HepG2 (cell line): ENCODE measurements at regions not wholly inside any gene's neighbourhood (a gene's known extent, or its start where the extent isn't known, plus 50 kb on each side); places are given as distances from the start of the nearest gene placed in this dataset.

ENCODE experiments used
- BHLHE40 ChIP-seq: IDR thresholded peaks from 2 replicates; pipeline ENCODE4 v1.6.1; 2011; ENCODE audit warnings: low read length, improper control_type of control experiment
- FOXA1 ChIP-seq, 2 experiments: fragments of 450-650 bp in 1 of 2; sonication (generic) in 1 of 2; formaldehyde crosslinking in 1 of 2; IDR thresholded peaks; 2 replicates each; pipeline versions ENCODE4 v1.4.0 to v1.6.1; 2016 to 2020; ENCODE audit warnings: missing genetic modification reagents in 1 of 2
- FOXC1 ChIP-seq: sonication (generic); formaldehyde crosslinking; IDR thresholded peaks from 2 replicates; pipeline ENCODE4 v1.8.0; 2022; ENCODE audit warnings: mild to moderate bottlenecking, missing genetic modification reagents, borderline replicate concordance
- NCOA5 ChIP-seq: sonication (generic); formaldehyde crosslinking; IDR thresholded peaks from 2 replicates; pipeline ENCODE4 v1.4.0; 2020; ENCODE audit warnings: missing genetic modification reagents
- NFIC ChIP-seq: IDR thresholded peaks from 2 replicates; pipeline ENCODE4 v1.6.1; 2012; ENCODE audit warnings: mild to moderate bottlenecking, low read length, inconsistent platforms
- POLR2A ChIP-seq, 2 experiments: IDR thresholded peaks; 2 replicates each; pipeline ENCODE4 v1.6.1; 2011; ENCODE audit warnings: low read depth in 2 of 2, low read length in 2 of 2, mild to moderate bottlenecking in 1 of 2, moderate library complexity in 1 of 2; ENCODE audit not compliant: insufficient read depth in 1 of 2
- SMC3 ChIP-seq: IDR thresholded peaks from 2 replicates; pipeline ENCODE4 v1.6.1; 2011; ENCODE audit warnings: low read length, improper control_type of control experiment
- ZNF136 ChIP-seq: sonication (generic); formaldehyde crosslinking; IDR thresholded peaks from 2 replicates; pipeline ENCODE4 v1.8.1; 2022; ENCODE audit warnings: low read depth, mild to moderate bottlenecking, moderate library complexity, missing genetic modification reagents
- ZNF577 ChIP-seq: sonication (generic); formaldehyde crosslinking; IDR thresholded peaks from 2 replicates; pipeline ENCODE4 v1.4.0; 2020; ENCODE audit warnings: mild to moderate bottlenecking, low read depth, missing genetic modification reagents, borderline replicate concordance
- TF ChIP-seq, protein P1 (sequence below): sonication (generic); formaldehyde crosslinking; IDR thresholded peaks from 2 replicates; pipeline ENCODE4 v1.5.0; 2020; ENCODE audit warnings: mild to moderate bottlenecking, missing genetic modification reagents, moderate library complexity
- TF ChIP-seq, protein P2 (sequence below): sonication (generic); formaldehyde crosslinking; conservative IDR thresholded peaks from 2 replicates; pipeline ENCODE4 v1.8.0; 2022; ENCODE audit warnings: low read depth, missing genetic modification reagents
- TF ChIP-seq, protein P3 (sequence below): sonication (generic); formaldehyde crosslinking; conservative IDR thresholded peaks from 2 replicates; pipeline ENCODE4 v1.4.0; 2020; ENCODE audit warnings: missing genetic modification reagents
- TF ChIP-seq, protein P4 (sequence below): sonication (generic); formaldehyde crosslinking; IDR thresholded peaks from 2 replicates; pipeline ENCODE4 v1.8.0; 2022; ENCODE audit warnings: mild to moderate bottlenecking, missing genetic modification reagents, borderline replicate concordance

DNA sequence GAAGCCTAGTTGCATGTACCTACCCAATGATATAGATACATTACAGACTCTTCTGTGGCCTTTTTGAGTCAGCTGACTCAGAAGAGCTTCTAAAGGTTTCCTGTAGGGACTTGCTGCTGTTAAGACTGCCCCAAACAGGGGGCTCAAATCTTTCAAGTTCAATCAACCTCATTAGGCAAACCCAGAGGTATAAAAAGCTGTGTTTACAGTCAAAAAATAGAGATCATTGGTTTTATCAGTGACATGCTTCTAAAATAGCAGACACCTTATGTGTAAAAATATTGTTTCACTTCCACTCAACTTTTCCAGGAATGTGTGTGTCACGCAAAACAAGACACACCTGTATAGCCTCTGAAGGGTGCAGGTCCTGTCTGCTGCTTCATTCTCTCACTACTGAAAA, 624.3 kb upstream of the FANCL start:
- no peak for TF ChIP-seq NCOA5
- TF ChIP-seq, protein P1, sequence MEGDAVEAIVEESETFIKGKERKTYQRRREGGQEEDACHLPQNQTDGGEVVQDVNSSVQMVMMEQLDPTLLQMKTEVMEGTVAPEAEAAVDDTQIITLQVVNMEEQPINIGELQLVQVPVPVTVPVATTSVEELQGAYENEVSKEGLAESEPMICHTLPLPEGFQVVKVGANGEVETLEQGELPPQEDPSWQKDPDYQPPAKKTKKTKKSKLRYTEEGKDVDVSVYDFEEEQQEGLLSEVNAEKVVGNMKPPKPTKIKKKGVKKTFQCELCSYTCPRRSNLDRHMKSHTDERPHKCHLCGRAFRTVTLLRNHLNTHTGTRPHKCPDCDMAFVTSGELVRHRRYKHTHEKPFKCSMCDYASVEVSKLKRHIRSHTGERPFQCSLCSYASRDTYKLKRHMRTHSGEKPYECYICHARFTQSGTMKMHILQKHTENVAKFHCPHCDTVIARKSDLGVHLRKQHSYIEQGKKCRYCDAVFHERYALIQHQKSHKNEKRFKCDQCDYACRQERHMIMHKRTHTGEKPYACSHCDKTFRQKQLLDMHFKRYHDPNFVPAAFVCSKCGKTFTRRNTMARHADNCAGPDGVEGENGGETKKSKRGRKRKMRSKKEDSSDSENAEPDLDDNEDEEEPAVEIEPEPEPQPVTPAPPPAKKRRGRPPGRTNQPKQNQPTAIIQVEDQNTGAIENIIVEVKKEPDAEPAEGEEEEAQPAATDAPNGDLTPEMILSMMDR (CRISPR knock-in tag) = no peak
- TF ChIP-seq, protein P2, sequence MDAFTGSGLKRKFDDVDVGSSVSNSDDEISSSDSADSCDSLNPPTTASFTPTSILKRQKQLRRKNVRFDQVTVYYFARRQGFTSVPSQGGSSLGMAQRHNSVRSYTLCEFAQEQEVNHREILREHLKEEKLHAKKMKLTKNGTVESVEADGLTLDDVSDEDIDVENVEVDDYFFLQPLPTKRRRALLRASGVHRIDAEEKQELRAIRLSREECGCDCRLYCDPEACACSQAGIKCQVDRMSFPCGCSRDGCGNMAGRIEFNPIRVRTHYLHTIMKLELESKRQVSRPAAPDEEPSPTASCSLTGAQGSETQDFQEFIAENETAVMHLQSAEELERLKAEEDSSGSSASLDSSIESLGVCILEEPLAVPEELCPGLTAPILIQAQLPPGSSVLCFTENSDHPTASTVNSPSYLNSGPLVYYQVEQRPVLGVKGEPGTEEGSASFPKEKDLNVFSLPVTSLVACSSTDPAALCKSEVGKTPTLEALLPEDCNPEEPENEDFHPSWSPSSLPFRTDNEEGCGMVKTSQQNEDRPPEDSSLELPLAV (CRISPR knock-in tag) = no peak
- TF ChIP-seq ZNF136 (CRISPR knock-in tag) = no peak
- TF ChIP-seq, protein P3, sequence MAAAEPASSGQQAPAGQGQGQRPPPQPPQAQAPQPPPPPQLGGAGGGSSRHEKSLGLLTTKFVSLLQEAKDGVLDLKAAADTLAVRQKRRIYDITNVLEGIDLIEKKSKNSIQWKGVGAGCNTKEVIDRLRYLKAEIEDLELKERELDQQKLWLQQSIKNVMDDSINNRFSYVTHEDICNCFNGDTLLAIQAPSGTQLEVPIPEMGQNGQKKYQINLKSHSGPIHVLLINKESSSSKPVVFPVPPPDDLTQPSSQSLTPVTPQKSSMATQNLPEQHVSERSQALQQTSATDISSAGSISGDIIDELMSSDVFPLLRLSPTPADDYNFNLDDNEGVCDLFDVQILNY (CRISPR knock-in tag) = no peak
- no peak for TF ChIP-seq POLR2A (IDR thresholded peaks at IDR 0.05; ENCODE audit: insufficient read depth in 1 of 2, low read depth in 2 of 2, low read length in 2 of 2)
- TF ChIP-seq FOXA1 (IDR thresholded peaks at IDR 0.05) = no peak
- TF ChIP-seq FOXA1 (CRISPR knock-in tag; IDR thresholded peaks at IDR 0.05) = no peak
- TF ChIP-seq BHLHE40 = no peak
- TF ChIP-seq ZNF577 (CRISPR knock-in tag) = no peak
- TF ChIP-seq, protein P4, sequence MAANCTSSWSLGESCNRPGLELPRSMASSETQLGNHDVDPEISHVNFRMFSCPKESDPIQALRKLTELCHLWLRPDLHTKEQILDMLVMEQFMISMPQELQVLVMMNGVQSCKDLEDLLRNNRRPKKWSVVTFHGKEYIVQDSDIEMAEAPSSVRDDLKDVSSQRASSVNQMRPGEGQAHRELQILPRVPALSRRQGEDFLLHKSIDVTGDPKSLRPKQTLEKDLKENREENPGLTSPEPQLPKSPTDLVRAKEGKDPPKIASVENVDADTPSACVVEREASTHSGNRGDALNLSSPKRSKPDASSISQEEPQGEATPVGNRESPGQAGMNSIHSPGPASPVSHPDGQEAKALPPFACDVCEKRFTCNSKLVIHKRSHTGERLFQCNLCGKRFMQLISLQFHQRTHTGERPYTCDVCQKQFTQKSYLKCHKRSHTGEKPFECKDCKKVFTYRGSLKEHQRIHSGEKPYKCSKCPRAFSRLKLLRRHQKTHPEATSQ (CRISPR knock-in tag) = no peak
- TF ChIP-seq NFIC = no peak
- TF ChIP-seq SMC3 = no peak
- TF ChIP-seq FOXC1 (CRISPR knock-in tag) = no peak
